Erythroblast (primary cell): ENCODE measurements at regions not wholly inside any gene's neighbourhood (a gene's known extent, or its start where the extent isn't known, plus 50 kb on each side); places are given as distances from the start of the nearest gene placed in this dataset.

Experiments used
- GATA1 ChIP-seq: IDR thresholded peaks from 2 replicates; pipeline ENCODE4 v1.6.1; 2011; ENCODE audit warnings: low read depth, mild to moderate bottlenecking, control low read depth, low read length, moderate library complexity
- POLR2A ChIP-seq: IDR thresholded peaks from 2 replicates; pipeline ENCODE4 v1.6.1; 2011; ENCODE audit warnings: mild to moderate bottlenecking, low read length

GRCh38 chr12:87827638-87828264 lies 201.4 kb downstream of the C12orf50 start:
- TF ChIP-seq POLR2A (no peak), GATA1 (no peak)
